ENCODE measurements at regions not wholly inside any gene's neighbourhood (a gene's known extent, or its start where the extent isn't known, plus 50 kb on each side); places are given as distances from the start of the nearest gene placed in this dataset.

DNA sequence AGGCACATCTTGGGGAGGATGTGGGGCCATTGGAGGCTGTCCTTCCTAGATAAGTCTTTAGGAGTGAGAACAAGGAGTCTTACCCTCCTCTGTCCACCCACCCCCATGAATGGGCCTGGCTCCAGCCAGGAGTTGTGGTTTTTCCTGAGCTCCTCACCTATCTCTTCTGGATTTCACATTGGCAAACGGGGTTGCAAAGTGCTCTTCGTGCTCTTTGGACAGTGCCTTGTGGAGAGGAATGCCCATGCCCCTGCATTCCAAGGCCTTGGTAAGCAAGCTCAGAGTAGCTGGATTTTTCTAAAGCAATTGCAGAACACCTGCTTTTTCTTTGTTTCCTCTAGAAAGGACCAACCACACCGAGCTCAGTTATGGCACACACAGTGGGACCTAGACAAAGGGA, 152.1 kb upstream of the CAMK1G start:
- intact Hi-C loops (cut with DNase I): no loop called here
- Histone ChIP-seq H3K9ac (ENCODE audit: low read length in 3 of 3) (no peak overlapping the region), H3K4me3 (ENCODE audit: low read length in 3 of 3) (no peak overlapping the region), H3K27me3 (ENCODE audit: control insufficient read depth, insufficient read depth, low read length) (no peaks in the 10 kb centered on the region), H3K4me1 (ENCODE audit: control insufficient read depth in 2 of 3, insufficient read depth in 2 of 3, low read depth in 1 of 3, low read length in 3 of 3) (no peaks in the 10 kb centered on the region), H3K27ac (ENCODE audit: low read depth in 2 of 2, low read length in 2 of 2) (no peak overlapping the region), H3K36me3 (ENCODE audit: control insufficient read depth in 2 of 3, insufficient read depth in 3 of 3, low read length in 3 of 3) (no peaks in the 10 kb centered on the region), H3K9me3 (ENCODE audit: control insufficient read depth in 2 of 3, insufficient read depth in 1 of 3, low read length in 3 of 3) (no peaks in the 10 kb centered on the region)
- no peak for DNase-seq
- no peak for FAIRE-seq
- TF ChIP-seq, protein P1, sequence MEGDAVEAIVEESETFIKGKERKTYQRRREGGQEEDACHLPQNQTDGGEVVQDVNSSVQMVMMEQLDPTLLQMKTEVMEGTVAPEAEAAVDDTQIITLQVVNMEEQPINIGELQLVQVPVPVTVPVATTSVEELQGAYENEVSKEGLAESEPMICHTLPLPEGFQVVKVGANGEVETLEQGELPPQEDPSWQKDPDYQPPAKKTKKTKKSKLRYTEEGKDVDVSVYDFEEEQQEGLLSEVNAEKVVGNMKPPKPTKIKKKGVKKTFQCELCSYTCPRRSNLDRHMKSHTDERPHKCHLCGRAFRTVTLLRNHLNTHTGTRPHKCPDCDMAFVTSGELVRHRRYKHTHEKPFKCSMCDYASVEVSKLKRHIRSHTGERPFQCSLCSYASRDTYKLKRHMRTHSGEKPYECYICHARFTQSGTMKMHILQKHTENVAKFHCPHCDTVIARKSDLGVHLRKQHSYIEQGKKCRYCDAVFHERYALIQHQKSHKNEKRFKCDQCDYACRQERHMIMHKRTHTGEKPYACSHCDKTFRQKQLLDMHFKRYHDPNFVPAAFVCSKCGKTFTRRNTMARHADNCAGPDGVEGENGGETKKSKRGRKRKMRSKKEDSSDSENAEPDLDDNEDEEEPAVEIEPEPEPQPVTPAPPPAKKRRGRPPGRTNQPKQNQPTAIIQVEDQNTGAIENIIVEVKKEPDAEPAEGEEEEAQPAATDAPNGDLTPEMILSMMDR (IDR thresholded peaks at IDR 0.05; ENCODE audit: borderline replicate concordance, extremely low read depth, insufficient read depth): no peak

DNA sequence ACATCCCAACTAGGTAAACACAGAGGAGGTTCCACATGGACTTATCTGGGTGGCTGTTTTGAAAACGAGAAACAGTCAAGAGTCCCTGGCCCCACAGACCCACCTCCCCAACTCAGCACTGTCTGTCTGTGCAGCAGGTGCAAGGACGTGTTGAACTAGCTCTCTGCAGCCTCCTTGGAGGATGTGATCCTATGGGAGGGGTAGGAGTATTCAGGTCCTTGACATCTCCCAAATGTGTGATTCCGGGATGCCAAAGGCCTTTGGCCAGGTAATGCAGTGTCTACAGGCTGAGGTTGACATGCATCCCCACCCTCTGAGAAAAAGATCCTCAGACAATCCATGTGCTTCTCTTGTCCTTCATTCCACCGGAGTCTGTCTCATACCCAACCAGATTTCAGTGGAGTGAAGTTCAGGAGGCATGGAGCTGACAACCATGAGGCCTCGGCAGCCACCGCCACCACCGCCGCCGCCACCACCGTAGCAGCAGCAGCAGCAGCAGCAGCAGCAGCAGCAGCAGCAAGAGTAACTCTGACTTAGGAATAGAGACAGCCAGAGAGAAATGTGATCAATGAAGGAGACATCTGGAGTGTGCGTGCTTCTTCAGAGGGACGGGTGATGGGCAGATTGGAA, 151.6 kb upstream of the CAMK1G start:
- no peak for FAIRE-seq

DNA sequence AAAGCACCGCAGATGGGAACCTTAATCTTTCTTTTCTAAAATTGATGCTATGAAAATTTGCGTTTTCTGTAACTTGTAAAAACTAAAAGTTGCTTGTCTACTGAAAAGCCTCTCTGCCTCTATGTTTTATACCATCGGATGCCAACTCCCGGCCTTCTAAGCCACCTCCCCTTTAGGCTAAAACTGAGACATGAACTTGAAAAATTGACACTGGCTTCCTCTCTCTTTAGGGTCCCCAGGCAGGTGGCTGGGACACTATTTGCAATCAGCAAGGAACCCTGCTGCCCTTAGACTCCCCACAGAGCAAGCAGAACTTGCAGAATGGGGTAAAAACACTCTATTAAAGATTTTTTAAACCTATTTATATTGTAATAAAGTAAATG, 151.1 kb upstream of the CAMK1G start:
- FAIRE-seq (no peak), DNase-seq (no peak)
- H3K9me3 ChIP-seq (ENCODE audit: control insufficient read depth in 2 of 3, insufficient read depth in 1 of 3, low read length in 3 of 3): no peaks in the 10 kb centered on the region
- no peaks in the 10 kb centered on the region for H3K36me3 ChIP-seq (ENCODE audit: control insufficient read depth in 2 of 3, insufficient read depth in 3 of 3, low read length in 3 of 3)
- no peak overlapping the region for H3K4me3 ChIP-seq (ENCODE audit: low read length in 3 of 3)
- intact Hi-C loops (cut with DNase I): no loop called here
- no peak overlapping the region for H3K27ac ChIP-seq (ENCODE audit: low read depth in 2 of 2, low read length in 2 of 2)
- TF ChIP-seq, protein P1 (IDR thresholded peaks at IDR 0.05; ENCODE audit: borderline replicate concordance, extremely low read depth, insufficient read depth): no peak
- no peak overlapping the region for H3K9ac ChIP-seq (ENCODE audit: low read length in 3 of 3)
- H3K4me1 ChIP-seq (ENCODE audit: control insufficient read depth in 2 of 3, insufficient read depth in 2 of 3, low read depth in 1 of 3, low read length in 3 of 3): no peaks in the 10 kb centered on the region
- H3K27me3 ChIP-seq (ENCODE audit: control insufficient read depth, insufficient read depth, low read length): no peaks in the 10 kb centered on the region

More for the DNA sequence above, 151.6 kb upstream of the CAMK1G start:
- no peak for DNase-seq
- Histone ChIP-seq H3K27me3 (ENCODE audit: control insufficient read depth, insufficient read depth, low read length) (no peaks in the 10 kb centered on the region), H3K9ac (ENCODE audit: low read length in 3 of 3) (no peak overlapping the region), H3K4me3 (ENCODE audit: low read length in 3 of 3) (no peak overlapping the region), H3K27ac (ENCODE audit: low read depth in 2 of 2, low read length in 2 of 2) (no peak overlapping the region), H3K36me3 (ENCODE audit: control insufficient read depth in 2 of 3, insufficient read depth in 3 of 3, low read length in 3 of 3) (no peaks in the 10 kb centered on the region), H3K4me1 (ENCODE audit: control insufficient read depth in 2 of 3, insufficient read depth in 2 of 3, low read depth in 1 of 3, low read length in 3 of 3) (no peaks in the 10 kb centered on the region), H3K9me3 (ENCODE audit: control insufficient read depth in 2 of 3, insufficient read depth in 1 of 3, low read length in 3 of 3) (no peaks in the 10 kb centered on the region)
- TF ChIP-seq, protein P1 (IDR thresholded peaks at IDR 0.05; ENCODE audit: borderline replicate concordance, extremely low read depth, insufficient read depth): no peak
- intact Hi-C loops (cut with DNase I): no loop called here

DNA sequence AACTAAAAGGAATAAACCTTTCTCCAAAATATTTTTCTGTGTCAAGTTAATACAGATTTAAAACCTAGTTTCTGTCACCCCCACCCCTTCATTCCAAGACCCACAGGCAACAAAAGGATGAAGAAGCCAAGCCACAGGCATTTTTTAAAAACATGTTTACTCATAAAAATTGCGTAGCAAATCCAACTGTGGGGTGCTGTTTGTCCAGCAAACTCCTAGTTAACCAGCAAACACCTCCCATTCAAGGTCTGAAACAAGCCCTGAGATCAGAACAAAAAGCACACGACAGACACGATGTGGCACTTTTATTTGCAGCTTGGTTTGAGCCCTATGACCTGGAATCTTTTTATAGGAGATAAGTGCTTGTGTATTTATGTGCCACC, 149.9 kb upstream of the CAMK1G start:
- H3K9me3 ChIP-seq (ENCODE audit: control insufficient read depth in 2 of 3, insufficient read depth in 1 of 3, low read length in 3 of 3): no peaks in the 10 kb centered on the region
- no peak overlapping the region for H3K27ac ChIP-seq (ENCODE audit: low read depth in 2 of 2, low read length in 2 of 2)
- intact Hi-C loops (cut with DNase I): no loop called here
- DNase-seq (no peak), FAIRE-seq (no peak)
- no peak overlapping the region for H3K4me3 ChIP-seq (ENCODE audit: low read length in 3 of 3)
- H3K36me3 ChIP-seq (ENCODE audit: control insufficient read depth in 2 of 3, insufficient read depth in 3 of 3, low read length in 3 of 3): no peaks in the 10 kb centered on the region
- no peak overlapping the region for H3K9ac ChIP-seq (ENCODE audit: low read length in 3 of 3)
- TF ChIP-seq, protein P1 (IDR thresholded peaks at IDR 0.05; ENCODE audit: borderline replicate concordance, extremely low read depth, insufficient read depth): no peak
- H3K27me3 ChIP-seq (ENCODE audit: control insufficient read depth, insufficient read depth, low read length): no peaks in the 10 kb centered on the region
- no peaks in the 10 kb centered on the region for H3K4me1 ChIP-seq (ENCODE audit: control insufficient read depth in 2 of 3, insufficient read depth in 2 of 3, low read depth in 1 of 3, low read length in 3 of 3)
